ENCODE measurements at regions not wholly inside any gene's neighbourhood (a gene's known extent, or its start where the extent isn't known, plus 50 kb on each side); places are given as distances from the start of the nearest gene placed in this dataset.
"Not testable (repeated sequence)": the region's sequence is repeated elsewhere in the genome, so short reads cannot be mapped to it uniquely, and the experiment has no call there.

- TF ChIP-seq MYC (IDR thresholded peaks at IDR 0.05; ENCODE audit: low read depth, low read length) (no peak), CTCF (IDR thresholded peaks at IDR 0.05; ENCODE audit: low read depth, low read length) (no peak), MAX (IDR thresholded peaks at IDR 0.05; ENCODE audit: low read depth, low read length) (no peak), POLR2A (IDR thresholded peaks at IDR 0.05; ENCODE audit: extremely low read depth, insufficient read length) (no peak)
- no peak for DNase-seq (ENCODE audit: low read depth)
- no peak overlapping the region for H3K4me3 ChIP-seq (ENCODE audit: low read depth, low read length)
Measured at GRCh38 chr12:46590991-46591703, 218.6 kb upstream of the SLC38A2 start.

- TF ChIP-seq POLR2A (IDR thresholded peaks at IDR 0.05; ENCODE audit: extremely low read depth, insufficient read length) (no peak), CTCF (IDR thresholded peaks at IDR 0.05; ENCODE audit: low read depth, low read length) (no peak), MAX (IDR thresholded peaks at IDR 0.05; ENCODE audit: low read depth, low read length) (no peak), MYC (IDR thresholded peaks at IDR 0.05; ENCODE audit: low read depth, low read length) (no peak)
Measured at GRCh38 chr12:46585854-46586621, 213.5 kb upstream of the SLC38A2 start.

GRCh38 chr12:46584098-46584497 is 211.5 kb upstream of the SLC38A2 start:
- H3K4me3 ChIP-seq (ENCODE audit: low read depth, low read length), result not testable (repeated sequence)

More at GRCh38 chr12:46585854-46586621, 213.5 kb upstream of the SLC38A2 start:
- peak; percentile 47 for DNase-seq (ENCODE audit: low read depth)
- no peak overlapping the region for H3K4me3 ChIP-seq (ENCODE audit: low read depth, low read length)

GRCh38 chr12:46581990-46582389 is 209.4 kb upstream of the SLC38A2 start:
- DNase-seq (ENCODE audit: low read depth); H3K4me3 ChIP-seq (ENCODE audit: low read depth, low read length): not testable (repeated sequence)

More at GRCh38 chr12:46584098-46584497, 211.5 kb upstream of the SLC38A2 start:
- not testable (repeated sequence) for DNase-seq (ENCODE audit: low read depth)

- TF ChIP-seq MYC (IDR thresholded peaks at IDR 0.05; ENCODE audit: low read depth, low read length) (no peak), MAX (IDR thresholded peaks at IDR 0.05; ENCODE audit: low read depth, low read length) (no peak), CTCF (IDR thresholded peaks at IDR 0.05; ENCODE audit: low read depth, low read length) (no peak), POLR2A (IDR thresholded peaks at IDR 0.05; ENCODE audit: extremely low read depth, insufficient read length) (no peak)
- DNase-seq (ENCODE audit: low read depth), result no peak
Measured at GRCh38 chr12:46580445-46580844, 207.9 kb upstream of the SLC38A2 start.

GRCh38 chr12:46579474-46579873 is 206.9 kb upstream of the SLC38A2 start:
- H3K4me3 ChIP-seq (ENCODE audit: low read depth, low read length), result no peak overlapping the region
- TF ChIP-seq POLR2A (IDR thresholded peaks at IDR 0.05; ENCODE audit: extremely low read depth, insufficient read length), result no peak
- no peak for TF ChIP-seq MAX (IDR thresholded peaks at IDR 0.05; ENCODE audit: low read depth, low read length)
- no peak for TF ChIP-seq CTCF (IDR thresholded peaks at IDR 0.05; ENCODE audit: low read depth, low read length)
- no peak for TF ChIP-seq MYC (IDR thresholded peaks at IDR 0.05; ENCODE audit: low read depth, low read length)
- DNase-seq (ENCODE audit: low read depth), result no peak

More at GRCh38 chr12:46580445-46580844, 207.9 kb upstream of the SLC38A2 start:
- no peak overlapping the region for H3K4me3 ChIP-seq (ENCODE audit: low read depth, low read length)

All from NB4 (cell line).